ENCODE measurements at regions not wholly inside any gene's neighbourhood (a gene's known extent, or its start where the extent isn't known, plus 50 kb on each side); places are given as distances from the start of the nearest gene placed in this dataset.

DNA sequence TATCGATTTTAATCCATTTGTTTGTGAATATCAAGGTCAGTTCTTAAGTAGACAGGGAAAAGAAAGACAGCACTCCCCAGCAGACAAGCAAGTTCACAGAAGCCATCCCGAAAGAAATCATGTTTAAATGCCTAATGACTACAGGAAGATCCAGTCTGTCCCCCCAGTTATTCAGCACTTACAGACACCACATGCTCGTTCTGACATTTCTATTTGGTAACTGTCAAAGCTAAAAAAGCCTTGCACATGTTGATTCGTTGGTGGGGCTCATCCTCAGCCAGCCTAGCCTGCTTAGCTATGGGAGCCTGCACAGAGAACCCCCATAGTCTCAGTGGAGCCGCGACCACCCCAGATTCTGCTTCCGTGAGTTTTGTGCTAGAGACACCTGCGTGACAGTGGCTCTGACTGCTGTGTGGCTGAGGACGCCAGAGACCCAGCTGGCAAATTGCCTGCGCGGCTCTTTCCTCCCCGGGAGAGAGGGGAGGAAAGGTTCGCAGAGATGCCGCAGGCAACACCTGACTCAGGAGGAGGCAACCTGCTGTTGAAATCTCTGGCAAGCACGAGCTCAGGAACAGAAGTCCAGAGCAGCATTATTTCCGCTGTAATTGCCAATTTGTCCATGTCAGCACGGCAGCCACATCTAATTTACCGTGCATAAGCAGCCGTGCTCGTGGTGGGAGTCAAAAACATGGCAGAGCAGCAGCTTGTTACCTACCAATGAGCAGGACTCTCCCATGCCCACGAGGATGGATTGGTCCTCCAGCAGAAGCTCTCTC lies 194.2 kb downstream of the GPAM start:
- no peak for DNase-seq (ENCODE audit: low spot score)

DNA sequence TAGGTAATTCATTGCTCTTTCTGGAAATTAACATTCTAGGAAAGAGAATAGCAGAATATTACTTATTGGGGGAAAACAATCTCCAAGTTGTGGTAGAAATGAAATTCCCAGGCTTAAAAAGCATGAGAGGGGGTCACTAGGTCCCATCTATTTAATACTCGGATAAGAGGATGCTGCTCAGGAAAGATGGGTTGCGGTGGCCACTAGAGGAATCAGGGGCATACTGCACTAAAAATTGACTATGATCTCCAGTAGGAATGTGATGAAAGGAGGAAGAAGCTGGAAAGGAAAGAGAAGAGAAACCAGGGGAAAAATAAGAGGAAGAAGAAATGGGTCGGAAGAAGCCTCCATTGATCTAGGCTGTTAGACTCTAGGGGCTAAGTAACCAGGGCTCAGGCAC lies 192.8 kb downstream of the GPAM start:
- no peak for DNase-seq (ENCODE audit: low spot score)

DNA sequence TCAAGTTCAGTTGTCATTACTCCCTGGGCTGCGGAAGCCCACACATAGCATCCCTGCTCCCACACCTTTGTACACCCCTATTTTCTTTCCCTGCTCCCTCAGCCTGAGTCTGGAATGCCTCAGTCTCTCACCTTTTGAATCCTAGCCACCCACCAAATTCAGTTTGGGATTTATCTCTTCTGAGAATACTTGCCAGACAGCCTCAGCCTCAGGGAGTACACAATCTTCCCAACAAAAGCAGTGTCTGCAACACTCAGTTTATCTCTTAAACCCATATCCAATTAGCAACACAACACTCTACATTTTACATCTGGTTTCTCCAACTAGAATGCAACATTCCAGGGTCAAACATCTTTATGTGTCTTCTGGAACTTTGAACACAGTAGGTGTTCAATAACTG lies 190.2 kb downstream of the GPAM start:
- DNase-seq (ENCODE audit: low spot score), result no peak

DNA sequence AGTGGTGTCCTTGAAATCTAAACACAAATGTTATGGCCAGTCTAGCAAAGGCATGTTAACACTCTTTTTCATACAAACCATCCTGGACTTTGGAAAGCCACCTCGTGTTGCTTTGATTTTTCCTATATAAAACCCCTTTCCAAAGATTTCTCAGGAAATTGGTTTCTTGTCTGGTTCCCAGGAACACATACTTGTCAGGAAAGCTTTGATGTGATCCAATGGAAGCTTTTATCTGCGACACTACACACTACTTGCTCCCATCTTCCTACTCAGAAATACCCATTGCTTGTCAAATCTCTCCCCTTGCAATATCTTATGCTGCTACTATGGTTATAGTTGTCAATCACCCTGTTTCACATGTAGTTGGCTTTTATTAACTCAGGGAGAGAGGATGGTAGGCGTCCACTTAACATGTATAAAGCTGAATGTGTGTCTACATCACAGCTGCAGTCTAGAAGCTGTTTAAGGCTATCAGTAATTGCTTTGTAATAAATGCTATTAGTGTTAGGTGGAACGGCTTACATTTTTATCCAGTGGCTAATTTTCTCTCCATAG lies 189.6 kb downstream of the GPAM start:
- no peak for DNase-seq (ENCODE audit: low spot score)

DNA sequence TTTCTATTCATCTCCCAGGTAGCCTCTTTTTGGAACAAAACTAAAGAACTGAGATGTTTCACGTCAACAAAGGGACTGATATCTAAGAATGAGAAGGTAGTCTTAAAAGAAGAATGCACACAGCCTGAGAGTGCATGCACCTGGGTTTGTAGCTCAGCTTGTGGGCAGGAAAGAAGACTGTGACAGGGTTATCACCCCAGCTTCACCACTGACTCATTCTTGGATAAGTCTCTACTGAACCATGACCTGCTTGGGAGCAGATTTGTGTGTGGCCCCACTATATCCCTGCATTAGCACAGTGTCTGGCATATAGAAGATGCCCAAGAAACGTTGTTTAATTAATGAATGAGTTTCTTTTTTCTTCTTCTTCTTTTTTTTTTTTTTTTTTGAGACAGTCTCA lies 187.5 kb downstream of the GPAM start:
- DNase-seq (ENCODE audit: low spot score), result no peak

DNA sequence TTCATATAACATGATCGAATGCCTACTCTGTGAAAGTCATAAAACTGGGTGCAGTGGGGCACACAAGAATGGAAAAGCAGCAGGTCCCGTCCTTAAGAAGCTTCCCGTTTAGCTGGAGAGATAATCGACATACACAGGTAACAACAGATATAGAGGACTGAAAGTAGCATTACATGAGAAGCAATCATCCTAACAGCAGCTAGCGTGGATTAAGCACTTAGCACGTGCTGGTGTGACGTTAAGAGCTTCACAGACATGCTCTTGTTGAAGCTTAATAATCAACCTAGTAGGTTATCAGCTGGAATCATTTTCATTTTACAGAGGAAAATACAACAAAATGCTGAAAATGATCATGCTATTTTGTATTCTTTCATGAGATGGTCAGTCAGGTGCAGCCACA lies 184.8 kb downstream of the GPAM start:
- no peak for DNase-seq (ENCODE audit: low spot score)

DNA sequence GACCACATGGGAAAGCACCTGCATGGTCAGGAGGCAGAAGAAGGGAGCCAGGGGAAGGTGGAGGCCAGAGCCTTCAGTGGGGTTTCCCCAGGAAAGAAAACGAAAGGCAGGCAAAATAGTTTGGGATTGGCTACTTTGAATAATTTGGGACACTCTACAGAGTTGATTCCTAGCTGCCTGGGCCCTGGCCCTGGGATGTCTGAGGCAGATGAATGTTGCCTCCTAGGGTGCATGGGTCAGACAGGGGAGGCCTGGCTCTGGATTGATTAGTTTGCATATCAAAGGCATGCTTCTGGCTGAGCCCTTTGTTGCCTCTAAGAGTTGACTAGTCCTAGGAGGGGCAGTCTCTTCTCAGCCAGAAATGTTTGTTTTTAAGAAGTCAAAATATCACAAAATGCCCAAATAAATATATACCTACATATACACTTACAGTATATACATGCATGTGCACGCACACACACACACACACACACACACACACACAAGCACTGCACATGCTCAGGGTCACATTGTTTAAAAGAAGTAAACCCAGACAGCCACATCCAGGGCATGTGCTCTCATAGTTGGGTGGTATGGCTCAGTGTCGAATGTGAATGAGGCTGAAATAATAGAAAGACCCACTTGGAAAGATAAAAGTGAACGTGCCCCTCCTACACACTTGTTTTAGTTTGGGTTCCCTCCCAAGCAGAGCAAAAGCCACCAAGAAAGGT lies 184.2 kb downstream of the GPAM start:
- DNase-seq (ENCODE audit: low spot score), result no peak

DNA sequence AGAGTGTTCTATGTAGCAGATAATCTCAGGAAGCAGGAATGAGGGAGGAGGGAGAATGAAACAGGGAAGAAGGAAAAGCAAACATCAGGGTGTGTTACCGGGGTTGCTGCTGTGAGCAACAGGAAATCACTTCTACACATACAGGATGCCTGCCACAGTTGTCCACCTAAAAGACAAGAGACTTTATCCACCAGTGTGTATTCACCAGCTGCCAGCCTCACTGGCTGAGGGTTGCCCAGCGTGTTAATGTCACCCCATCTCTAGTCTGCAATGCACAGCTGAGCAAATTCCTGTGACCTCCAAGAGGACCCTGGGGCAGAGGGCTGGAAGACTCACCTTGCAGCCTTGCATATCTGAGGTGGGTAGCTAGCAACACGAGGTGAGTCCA lies 183.7 kb downstream of the GPAM start:
- no peak for DNase-seq (ENCODE audit: low spot score)

DNA sequence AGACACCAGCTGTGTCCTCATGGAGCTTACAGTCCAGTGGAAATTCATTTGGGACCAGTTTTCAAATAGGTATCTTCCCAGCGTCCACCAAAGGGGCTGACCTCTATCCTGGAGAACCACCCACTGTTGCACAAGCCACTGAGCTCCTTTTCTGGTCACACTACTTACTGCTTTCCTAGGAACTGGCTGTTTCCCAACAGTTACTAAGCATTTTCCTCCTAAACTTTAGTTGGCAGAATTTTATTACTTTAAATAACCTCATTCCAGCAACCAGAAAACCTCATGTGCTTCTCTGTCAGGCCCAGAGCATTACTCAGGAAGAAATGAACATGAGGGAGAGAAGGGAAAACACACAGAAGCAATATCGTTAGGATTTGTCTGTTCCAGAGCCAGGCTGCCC lies 183.1 kb downstream of the GPAM start:
- no peak for DNase-seq (ENCODE audit: low spot score)

DNA sequence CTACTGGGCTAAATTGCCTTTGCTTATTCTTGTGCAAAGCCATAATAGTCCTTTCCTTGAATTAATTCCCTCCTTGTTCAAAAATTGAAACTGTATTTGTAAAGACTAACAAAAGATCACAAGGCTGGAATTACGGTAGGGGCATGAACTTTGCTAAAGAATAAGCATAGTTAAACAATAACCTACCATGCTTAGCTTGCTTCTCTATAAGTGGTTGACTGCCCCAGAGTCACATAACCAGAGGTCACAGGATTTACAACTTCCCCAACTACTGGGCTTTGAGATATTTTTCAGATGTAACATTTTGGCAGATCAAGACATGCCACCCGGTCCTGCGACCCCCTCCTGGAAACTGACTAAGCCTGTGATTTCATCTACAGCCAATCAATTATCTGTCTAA lies 181.4 kb downstream of the GPAM start:
- no peak for DNase-seq (ENCODE audit: low spot score)

DNA sequence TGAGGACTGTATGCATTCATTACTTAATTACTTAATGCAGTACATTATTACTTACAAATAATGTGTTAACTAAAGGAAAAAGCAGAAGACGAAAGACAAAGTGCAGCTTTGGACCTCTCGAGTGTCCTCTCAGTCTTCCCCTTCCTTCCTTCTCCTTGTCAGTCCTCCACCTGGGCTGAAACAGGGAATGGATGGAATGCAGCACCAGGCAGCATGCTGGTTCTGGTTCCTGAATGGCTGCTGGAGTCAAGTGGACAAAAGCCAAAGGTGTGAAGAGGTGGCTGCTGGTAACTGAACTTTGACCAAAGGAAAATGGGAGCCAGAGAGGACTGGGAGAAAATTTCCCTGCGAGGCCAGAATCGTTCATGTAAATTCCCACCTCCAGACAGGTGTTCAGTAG lies 179.5 kb downstream of the GPAM start:
- DNase-seq (ENCODE audit: low spot score), result no peak

DNA sequence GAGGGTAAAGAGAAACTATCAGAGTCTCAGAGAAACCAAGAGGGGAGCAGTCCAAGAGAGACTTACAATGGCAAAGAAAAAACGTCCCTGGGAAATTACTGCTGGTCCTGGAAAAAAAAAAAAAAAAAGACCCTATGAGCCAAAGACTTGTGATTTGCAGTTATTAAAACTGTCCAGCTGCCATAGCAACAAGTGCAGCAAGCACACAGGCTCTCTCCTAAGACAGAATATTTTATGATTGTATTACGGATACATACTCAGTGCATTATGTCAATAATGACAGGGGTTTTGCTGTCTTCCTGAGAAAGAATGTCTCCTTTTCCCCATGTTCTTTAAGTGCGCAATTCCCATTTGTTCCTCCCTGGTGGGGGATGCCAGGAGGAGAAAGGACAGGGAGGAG lies 178.5 kb downstream of the GPAM start:
- no peak for DNase-seq (ENCODE audit: low spot score)

DNA sequence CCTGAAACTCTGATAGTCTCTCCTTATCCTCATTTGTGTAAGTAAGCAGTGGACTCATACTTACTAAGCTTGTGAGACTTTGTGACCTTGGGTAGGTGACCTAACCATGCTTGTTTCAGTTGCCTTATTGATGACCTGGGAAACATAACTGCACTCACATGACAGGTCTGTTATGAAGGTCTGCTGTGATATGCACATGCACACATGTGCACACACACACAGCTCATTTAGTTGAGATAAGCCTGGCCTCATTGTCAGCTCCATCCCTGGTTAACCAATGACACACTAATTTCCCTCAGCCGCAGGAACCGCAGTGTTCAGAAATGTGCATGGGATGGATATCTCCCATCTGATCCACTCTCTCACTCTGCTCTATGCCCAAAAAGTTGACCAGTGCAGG lies 177.2 kb downstream of the GPAM start:
- DNase-seq (ENCODE audit: low spot score), result no peak

DNA sequence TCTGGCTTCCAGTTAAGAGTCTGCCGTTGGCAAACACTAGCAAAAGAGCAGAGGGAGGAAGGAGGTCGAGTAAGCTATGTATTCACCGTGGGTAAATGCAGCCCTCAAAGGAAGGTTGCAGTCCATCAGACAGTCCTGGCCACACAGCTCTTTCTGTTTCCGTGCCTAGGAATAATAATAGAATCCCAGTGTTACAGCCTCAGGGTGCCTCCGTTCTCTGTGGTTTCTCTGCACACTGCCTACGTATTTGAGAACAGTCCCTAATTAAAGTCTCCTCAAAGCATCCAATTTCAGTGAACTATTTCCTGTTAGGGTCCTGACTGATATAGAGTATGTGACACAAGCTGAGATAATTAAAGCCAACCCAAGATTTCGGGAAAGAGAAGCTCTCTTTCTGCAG lies 176.7 kb downstream of the GPAM start:
- no peak for DNase-seq (ENCODE audit: low spot score)

DNA sequence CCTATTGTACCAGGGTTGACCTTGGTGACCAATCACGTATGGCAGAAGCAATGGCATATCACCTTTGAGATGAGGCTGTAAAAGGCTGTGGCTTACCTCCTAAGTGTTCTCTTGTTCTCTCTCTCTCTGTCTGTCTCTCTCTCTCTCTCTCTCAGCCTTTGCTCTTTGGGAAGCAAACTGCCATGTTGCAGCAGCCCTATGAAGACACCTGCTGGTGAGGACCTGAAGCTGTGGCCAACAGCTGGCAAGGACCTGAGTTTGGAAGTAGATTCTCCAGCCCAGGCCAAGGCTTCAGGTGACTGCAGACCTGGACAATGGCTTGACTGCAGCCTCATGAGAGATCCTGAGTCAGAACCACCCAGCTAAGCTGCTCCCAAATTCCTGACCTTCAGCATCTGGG lies 161.4 kb downstream of the GPAM start:
- no peak for DNase-seq (ENCODE audit: low spot score)

DNA sequence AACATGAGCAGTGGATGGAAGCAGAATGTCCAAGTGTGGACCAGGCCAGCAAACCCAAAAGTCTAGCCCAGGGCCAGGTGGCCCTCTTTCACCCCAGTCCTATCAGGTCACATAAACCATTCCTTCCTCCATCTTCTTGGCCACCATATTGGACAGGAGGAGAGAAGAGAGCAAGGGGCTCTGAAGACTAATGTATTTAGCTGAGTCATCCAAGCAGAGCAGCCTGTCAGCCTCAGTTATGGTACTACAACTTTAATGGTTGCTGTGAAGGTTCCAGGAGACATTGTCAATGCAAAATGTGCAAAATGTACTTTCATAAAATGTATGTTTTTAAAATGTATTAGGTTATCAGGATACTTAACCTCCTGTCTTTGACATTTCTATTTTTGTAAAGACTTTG lies 159.5 kb downstream of the GPAM start:
- no peak for DNase-seq (ENCODE audit: low spot score)

DNA sequence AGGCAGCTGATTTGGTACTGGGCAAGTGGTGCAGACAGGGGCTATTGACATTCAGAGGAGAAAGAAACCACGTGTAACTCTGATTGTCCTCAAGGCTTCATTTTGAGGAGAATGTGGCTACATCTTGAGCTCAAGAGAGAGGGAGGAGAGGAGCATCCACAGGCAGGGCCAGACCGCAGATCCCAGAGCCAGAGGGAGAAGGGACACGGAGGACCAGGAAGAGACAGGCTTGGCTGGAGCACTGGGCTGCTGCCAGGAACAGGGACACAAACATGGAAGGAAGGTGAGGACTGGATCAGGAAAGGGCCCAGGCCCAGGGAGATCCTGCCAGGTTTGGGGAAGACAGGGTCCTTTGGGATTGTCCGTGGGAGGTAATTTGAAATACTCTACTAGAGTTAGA lies 158.3 kb downstream of the GPAM start:
- DNase-seq (ENCODE audit: low spot score), result no peak

DNA sequence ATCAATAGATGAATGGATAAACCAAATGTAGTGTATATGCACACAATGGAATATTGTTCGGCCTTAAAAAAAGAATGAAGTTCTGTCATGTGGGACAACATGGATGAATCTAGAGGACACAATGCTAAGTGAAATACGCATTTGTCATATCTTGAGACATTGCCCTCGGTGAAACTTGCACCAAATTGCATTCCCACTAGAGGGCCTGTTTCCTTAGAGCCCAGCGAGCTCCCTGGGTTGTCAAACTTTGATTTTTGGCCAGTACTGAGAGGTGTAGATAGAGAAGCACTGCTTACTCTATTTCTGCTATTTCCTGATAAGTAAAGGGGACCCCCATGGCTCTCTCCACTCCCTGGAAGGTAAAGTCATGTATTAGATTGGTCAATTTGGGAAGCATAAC lies 157.1 kb downstream of the GPAM start:
- DNase-seq (ENCODE audit: low spot score), result no peak

DNA sequence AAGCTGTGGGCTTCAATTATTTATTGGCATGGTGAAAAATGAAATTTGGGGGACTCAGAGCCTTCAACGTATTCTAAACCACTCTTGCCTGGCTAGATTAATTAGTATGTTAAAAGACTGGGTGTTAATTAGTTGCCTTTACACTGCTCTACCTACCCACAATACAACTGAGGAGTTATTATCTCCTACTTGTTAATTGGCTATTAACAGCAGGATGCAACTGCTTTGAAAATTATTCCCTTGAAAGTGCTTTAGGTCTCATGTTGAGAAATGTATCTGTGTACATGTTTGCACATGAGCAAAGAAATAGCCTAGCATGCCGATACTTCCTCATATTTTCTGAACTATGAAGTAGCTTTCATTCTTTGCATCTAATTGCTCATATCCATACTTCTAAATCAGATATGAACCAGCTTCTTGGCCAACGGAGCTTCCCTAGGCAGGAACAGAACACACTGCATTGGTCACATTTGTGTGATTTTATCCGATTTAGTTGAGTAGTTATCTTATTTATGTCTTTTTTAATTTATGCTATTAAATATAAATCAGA lies 155.8 kb downstream of the GPAM start:
- no peak for DNase-seq (ENCODE audit: low spot score)

DNA sequence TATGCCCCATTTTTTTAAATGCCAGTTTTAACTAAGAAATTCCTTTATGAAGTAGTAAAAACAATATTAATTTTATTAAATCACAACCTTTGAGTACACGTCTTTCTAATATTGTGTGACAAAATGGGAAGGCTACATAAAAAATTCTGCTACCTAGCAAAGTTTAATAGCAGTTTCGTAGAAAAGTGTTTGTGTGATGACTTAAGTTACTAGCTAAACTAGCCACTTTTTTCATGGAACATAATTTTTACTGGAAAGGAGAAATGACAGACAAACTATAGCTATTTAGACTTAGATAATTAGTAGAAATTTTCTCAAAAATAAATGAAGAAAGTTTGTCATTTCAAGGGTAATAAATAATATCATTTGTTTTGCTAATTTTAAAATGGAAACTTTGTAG lies 153.1 kb downstream of the GPAM start:
- no peak for DNase-seq (ENCODE audit: low spot score)

DNA sequence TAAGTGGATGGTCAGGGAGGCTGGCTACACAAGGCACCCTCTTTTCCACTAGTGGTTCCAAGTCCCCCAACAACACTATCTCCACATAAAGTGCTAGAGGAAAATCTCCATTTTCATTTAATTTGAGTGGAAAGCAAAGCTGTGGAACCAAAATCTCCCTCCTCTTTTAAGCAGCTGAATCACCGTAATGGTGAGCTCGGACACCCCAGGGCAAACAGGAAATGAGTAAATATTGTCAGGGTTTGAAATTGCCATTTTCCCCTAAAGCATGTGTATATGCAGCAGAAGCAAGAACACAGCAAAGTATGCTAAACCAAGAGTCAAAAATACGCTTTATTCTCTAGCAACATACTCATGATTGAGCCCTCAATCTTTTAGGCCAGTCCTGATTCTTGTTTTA lies 143.7 kb downstream of the GPAM start:
- no peak for DNase-seq (ENCODE audit: low spot score)

DNA sequence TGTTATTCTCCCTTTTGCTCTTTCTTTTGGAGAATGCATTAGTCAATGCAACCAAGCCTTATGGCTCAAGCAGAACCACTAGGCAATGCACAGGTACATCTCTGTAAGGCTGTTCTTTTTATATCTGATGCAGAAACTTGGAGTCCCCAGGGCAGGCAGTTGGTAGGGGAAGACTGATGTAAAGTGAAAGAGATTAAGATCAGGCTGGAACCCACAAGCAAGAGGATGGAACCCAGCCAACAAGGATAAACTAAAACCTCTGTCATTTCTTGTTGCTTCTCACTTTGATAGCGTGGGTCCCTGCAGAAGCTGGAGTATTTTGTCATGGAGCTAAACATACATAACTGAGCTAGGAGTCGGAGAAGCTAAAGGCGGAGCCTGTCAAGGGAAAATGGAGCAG lies 142.9 kb downstream of the GPAM start:
- no peak for DNase-seq (ENCODE audit: low spot score)

DNA sequence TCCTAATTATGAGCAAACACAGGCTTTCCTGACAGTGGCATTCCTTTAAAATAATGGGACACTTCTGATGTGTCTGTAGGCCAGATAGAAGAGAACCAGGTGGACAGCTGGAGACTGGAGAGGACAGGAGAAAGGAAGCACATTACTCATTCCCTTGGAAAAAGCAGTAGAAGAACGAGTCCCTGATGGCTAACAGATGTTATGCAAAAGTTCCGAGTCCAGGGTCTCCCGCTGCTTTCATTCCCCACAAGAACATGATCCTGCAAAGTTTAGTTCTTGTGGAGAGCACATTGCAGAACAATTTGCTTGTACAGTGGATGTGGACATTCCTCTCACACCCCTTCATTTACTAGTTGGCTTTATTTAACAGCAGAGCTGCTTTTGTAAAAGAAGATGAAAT lies 137.6 kb downstream of the GPAM start:
- DNase-seq (ENCODE audit: low spot score), result no peak
